ENCODE measurements at regions not wholly inside any gene's neighbourhood (a gene's known extent, or its start where the extent isn't known, plus 50 kb on each side); places are given as distances from the start of the nearest gene placed in this dataset.

- no peak overlapping the region for H2AFZ ChIP-seq (replicated peaks; ENCODE audit: low read length, poor library complexity)
- dilution Hi-C loops (cut with HindIII; ENCODE audit: low sequenced_read_pairs, unreplicated experiment) = no loop called here
- WGBS, 2 experiments (ENCODE audit: extremely low coverage in 2 of 2, insufficient read length in 1 of 2) = no CpG with 5 or more reads among the region's 3 CpGs
These were observed 492.3 kb upstream of the AUTS2 start for GRCh38 chr7:69105981-69106380.

More at GRCh38 chr7:69105981-69106380, 492.3 kb upstream of the AUTS2 start:
- Histone ChIP-seq H3K4me1 (ENCODE audit: control insufficient read depth, insufficient read depth, low read length) (no peaks in the 10 kb centered on the region), H3K27ac (ENCODE audit: insufficient read depth, low read length) (no peak overlapping the region), H4K20me1 (ENCODE audit: insufficient read depth, low read length) (no peaks in the 10 kb centered on the region), H3K9ac (ENCODE audit: low read depth, low read length) (no peak overlapping the region), H2BK20ac (ENCODE audit: low read depth, low read length) (no peak overlapping the region), H2BK120ac (ENCODE audit: low read depth, low read length) (no peak overlapping the region), H3K36me3 (ENCODE audit: control insufficient read depth, insufficient read depth, low read length) (no peaks in the 10 kb centered on the region), H3K56ac (ENCODE audit: extremely low read depth, insufficient read depth, low read length) (no peak overlapping the region), H3K14ac (replicated peaks; ENCODE audit: low read depth, low read length) (no peak overlapping the region), H3K4me3 (ENCODE audit: insufficient read depth, low read depth, low read length) (no peak overlapping the region), H2AK5ac (ENCODE audit: low read depth, low read length) (no peak overlapping the region), H2BK15ac (ENCODE audit: low read depth, low read length) (no peak overlapping the region), H3K79me1 (ENCODE audit: low read depth in 1 of 2, low read length in 2 of 2) (no peaks in the 10 kb centered on the region), H4K91ac (ENCODE audit: insufficient read depth, low read depth, low read length) (no peak overlapping the region), H3K18ac (ENCODE audit: low read depth, low read length) (no peak overlapping the region), H3K4me2 (ENCODE audit: low read depth, low read length) (no peak overlapping the region), H3K4ac (ENCODE audit: low read depth, low read length) (no peak overlapping the region), H2BK5ac (ENCODE audit: low read depth, low read length, poor library complexity, severe bottlenecking) (no peak overlapping the region), H3K9me1 (ENCODE audit: insufficient read depth, low read length) (no peaks in the 10 kb centered on the region), H4K8ac (ENCODE audit: low read depth in 2 of 2, low read length in 2 of 2) (no peak overlapping the region), H3K27me3 (ENCODE audit: control insufficient read depth, insufficient read depth, low read length) (no peaks in the 10 kb centered on the region), H4K5ac (ENCODE audit: low read depth, low read length) (no peak overlapping the region), H3K9me3 (ENCODE audit: control insufficient read depth, insufficient read depth, low read length) (peaks cover 20% of the 10 kb centered on the region), H3K23ac (ENCODE audit: low read depth, low read length) (no peak overlapping the region), H2AK9ac (replicated peaks; ENCODE audit: low read depth, low read length, poor library complexity) (no peak overlapping the region)
- ATAC-seq (ENCODE audit: low read depth) = no peak
- in situ Hi-C loops (cut with MboI; ENCODE audit: low sequenced_read_pairs) = no loop called here
- no peak for DNase-seq
- intact Hi-C loops (cut with micrococcal nuclease) = no loop called here
- POLR2A ChIA-PET (ENCODE audit: unreplicated experiment) = no interaction called here
- TF ChIP-seq ELK1 (IDR thresholded peaks at IDR 0.05; ENCODE audit: borderline replicate concordance, low read depth, low read length) (no peak), CEBPB (IDR thresholded peaks at IDR 0.05; ENCODE audit: low read depth, low read length) (no peak), CTCF (conservative IDR thresholded peaks at IDR 0.05; ENCODE audit: low read depth, low read length) (no peak), RFX5 (IDR thresholded peaks at IDR 0.05; ENCODE audit: low read depth, low read length) (no peak), USF2 (IDR thresholded peaks at IDR 0.05; ENCODE audit: low read depth, low read length) (no peak), NFE2L2 (IDR thresholded peaks at IDR 0.05; ENCODE audit: low read depth, low read length) (no peak), FOS (IDR thresholded peaks at IDR 0.05; ENCODE audit: low read depth, low read length) (no peak), CHD1 (IDR thresholded peaks at IDR 0.05; ENCODE audit: low read depth, low read length) (no peak), SMC3 (IDR thresholded peaks at IDR 0.05; ENCODE audit: low read depth, low read length) (no peak), BHLHE40 (IDR thresholded peaks at IDR 0.05; ENCODE audit: low read depth, low read length) (no peak), MAFK (IDR thresholded peaks at IDR 0.05; ENCODE audit: low read depth, low read length) (no peak), MAZ (IDR thresholded peaks at IDR 0.05; ENCODE audit: borderline replicate concordance, low read depth, low read length) (no peak), RAD21 (IDR thresholded peaks at IDR 0.05; ENCODE audit: low read length) (no peak), MXI1 (IDR thresholded peaks at IDR 0.05; ENCODE audit: borderline replicate concordance, low read depth, low read length) (no peak), POLR2A (IDR thresholded peaks at IDR 0.05; ENCODE audit: low read depth, low read length) (no peak), RCOR1 (IDR thresholded peaks at IDR 0.05; ENCODE audit: insufficient replicate concordance, low read length) (no peak)
- CTCF ChIA-PET = no interaction called here
- no TSS peak for BruUV-seq (replicated peaks)

Data from IMR-90 (cell line).